ENCODE measurements at regions not wholly inside any gene's neighbourhood (a gene's known extent, or its start where the extent isn't known, plus 50 kb on each side); places are given as distances from the start of the nearest gene placed in this dataset.

- no peak for DNase-seq
Observed at GRCh38 chr20:60713396-60713795, 538.7 kb upstream of the CDH4 start.

- DNase-seq, result no peak
Observed at GRCh38 chr20:60715172-60715571, 536.9 kb upstream of the CDH4 start.

- DNase-seq, result no peak
Observed at GRCh38 chr20:60718743-60719480, 533.1 kb upstream of the CDH4 start.

- no peak for DNase-seq
Observed at GRCh38 chr20:60725311-60725906, 526.7 kb upstream of the CDH4 start.

- DNase-seq, result no peak
Observed at GRCh38 chr20:60727425-60727824, 524.6 kb upstream of the CDH4 start.

GRCh38 chr20:60728705-60729104, 523.4 kb upstream of the CDH4 start:
- DNase-seq, result no peak

GRCh38 chr20:60729135-60729900, 522.7 kb upstream of the CDH4 start:
- no peak for DNase-seq

GRCh38 chr20:60732322-60732721, 519.7 kb upstream of the CDH4 start:
- no peak for DNase-seq

GRCh38 chr20:60748086-60748485, 504.0 kb upstream of the CDH4 start:
- DNase-seq, result no peak

- no peak for DNase-seq
Observed at GRCh38 chr20:60749804-60750602, 502.1 kb upstream of the CDH4 start.

GRCh38 chr20:60750909-60751308, 501.2 kb upstream of the CDH4 start:
- DNase-seq, result no peak

GRCh38 chr20:60751826-60752225, 500.2 kb upstream of the CDH4 start:
- DNase-seq, result no peak

GRCh38 chr20:60752741-60753420, 499.2 kb upstream of the CDH4 start:
- no peak for DNase-seq

GRCh38 chr20:60754856-60755255, 497.2 kb upstream of the CDH4 start:
- DNase-seq, result no peak

GRCh38 chr20:60759651-60760050, 492.4 kb upstream of the CDH4 start:
- DNase-seq, result no peak

GRCh38 chr20:60760256-60761000, 491.6 kb upstream of the CDH4 start:
- DNase-seq, result no peak

GRCh38 chr20:60761056-60761455, 491.0 kb upstream of the CDH4 start:
- DNase-seq, result no peak

GRCh38 chr20:60762386-60762785, 489.7 kb upstream of the CDH4 start:
- no peak for DNase-seq

- no peak for DNase-seq
Observed at GRCh38 chr20:60764328-60764727, 487.7 kb upstream of the CDH4 start.

GRCh38 chr20:60764771-60765170, 487.3 kb upstream of the CDH4 start:
- no peak for DNase-seq

GRCh38 chr20:60765821-60766403, 486.1 kb upstream of the CDH4 start:
- no peak for DNase-seq

All from suppressor macrophage (primary cell).